HFFc6 (cell line): ENCODE measurements at regions not wholly inside any gene's neighbourhood (a gene's known extent, or its start where the extent isn't known, plus 50 kb on each side); places are given as distances from the start of the nearest gene placed in this dataset.

Experiments used
- DNase-seq: peaks from one replicate; pipeline ENCODE4 v3.0.0-alpha.2; 2018
- H3K27ac Mint-ChIP-seq: 2 replicates; pipeline ENCODE4 v1.8.0; 2020; ENCODE audit warnings: mild to moderate bottlenecking, mixed read lengths
- H3K27me3 Mint-ChIP-seq: 2 replicates; pipeline ENCODE4 v1.8.0; 2021; ENCODE audit warnings: mild to moderate bottlenecking, moderate library complexity, mixed read lengths; ENCODE audit not compliant: insufficient read depth
- H3K36me3 Mint-ChIP-seq: 2 replicates; pipeline ENCODE4 v1.8.0; 2021; ENCODE audit warnings: low read depth, mixed read lengths
- H3K4me1 Mint-ChIP-seq: 2 replicates; pipeline ENCODE4 v1.8.0; 2020; ENCODE audit warnings: low read depth, mixed read lengths
- H3K4me3 Mint-ChIP-seq: 2 replicates; pipeline ENCODE4 v1.8.0; 2020; ENCODE audit warnings: mild to moderate bottlenecking, moderate library complexity, mixed read lengths
- H3K9me3 Mint-ChIP-seq: 2 replicates; pipeline ENCODE4 v1.8.0; 2020; ENCODE audit warnings: mild to moderate bottlenecking, mixed read lengths
- TF ChIP-seq, protein P1 (sequence below): fragments of 200-600 bp; sonication (generic); IDR thresholded peaks from 2 replicates; pipeline ENCODE4 v1.5.0; 2021; ENCODE audit warnings: antibody characterized with exemption, mild to moderate bottlenecking

DNA sequence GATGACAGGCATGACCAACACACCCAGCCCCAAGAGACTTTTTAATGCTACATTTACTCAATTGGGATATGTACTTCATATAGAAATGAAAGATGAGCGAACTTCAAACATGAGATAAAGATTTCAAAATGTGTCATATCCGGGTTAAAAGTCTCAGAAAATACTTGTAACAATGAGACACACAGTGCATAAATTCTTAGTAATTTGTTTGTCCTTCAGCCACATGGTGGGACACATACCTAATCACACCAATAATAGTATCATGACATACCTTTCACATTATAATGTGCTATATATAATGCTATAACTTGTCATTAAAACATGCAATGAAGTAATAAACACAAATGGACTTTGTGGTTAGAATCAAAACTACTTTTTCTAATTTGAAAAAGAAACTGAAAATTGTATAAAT is 204.7 kb upstream of the RFX3 start:
- Mint-ChIP-seq H3K27ac (no peak overlapping the region), H3K4me3 (no peak overlapping the region), H3K9me3 (no peaks in the 10 kb centered on the region), H3K36me3 (0 out of 2 replicates have a peak, but pooled peaks cover 4% of the 10 kb centered on the region), H3K4me1 (peaks cover 31% of the 10 kb centered on the region), H3K27me3 (no peaks in the 10 kb centered on the region)
- TF ChIP-seq, protein P1, sequence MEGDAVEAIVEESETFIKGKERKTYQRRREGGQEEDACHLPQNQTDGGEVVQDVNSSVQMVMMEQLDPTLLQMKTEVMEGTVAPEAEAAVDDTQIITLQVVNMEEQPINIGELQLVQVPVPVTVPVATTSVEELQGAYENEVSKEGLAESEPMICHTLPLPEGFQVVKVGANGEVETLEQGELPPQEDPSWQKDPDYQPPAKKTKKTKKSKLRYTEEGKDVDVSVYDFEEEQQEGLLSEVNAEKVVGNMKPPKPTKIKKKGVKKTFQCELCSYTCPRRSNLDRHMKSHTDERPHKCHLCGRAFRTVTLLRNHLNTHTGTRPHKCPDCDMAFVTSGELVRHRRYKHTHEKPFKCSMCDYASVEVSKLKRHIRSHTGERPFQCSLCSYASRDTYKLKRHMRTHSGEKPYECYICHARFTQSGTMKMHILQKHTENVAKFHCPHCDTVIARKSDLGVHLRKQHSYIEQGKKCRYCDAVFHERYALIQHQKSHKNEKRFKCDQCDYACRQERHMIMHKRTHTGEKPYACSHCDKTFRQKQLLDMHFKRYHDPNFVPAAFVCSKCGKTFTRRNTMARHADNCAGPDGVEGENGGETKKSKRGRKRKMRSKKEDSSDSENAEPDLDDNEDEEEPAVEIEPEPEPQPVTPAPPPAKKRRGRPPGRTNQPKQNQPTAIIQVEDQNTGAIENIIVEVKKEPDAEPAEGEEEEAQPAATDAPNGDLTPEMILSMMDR = no peak
- no peak for DNase-seq

GRCh38 chr9:3721096-3721495 is 195.3 kb upstream of the RFX3 start:
- H3K36me3 Mint-ChIP-seq = no peaks in the 10 kb centered on the region
- H3K4me1 Mint-ChIP-seq = no peaks in the 10 kb centered on the region
- peaks cover 7% of the 10 kb centered on the region; the same call in 1 of the 2 replicates for H3K27me3 Mint-ChIP-seq
- H3K9me3 Mint-ChIP-seq = no peaks in the 10 kb centered on the region
- H3K27ac Mint-ChIP-seq = no peak overlapping the region
- no peak overlapping the region for H3K4me3 Mint-ChIP-seq
- DNase-seq = no peak
- TF ChIP-seq, protein P1 = no peak

DNA sequence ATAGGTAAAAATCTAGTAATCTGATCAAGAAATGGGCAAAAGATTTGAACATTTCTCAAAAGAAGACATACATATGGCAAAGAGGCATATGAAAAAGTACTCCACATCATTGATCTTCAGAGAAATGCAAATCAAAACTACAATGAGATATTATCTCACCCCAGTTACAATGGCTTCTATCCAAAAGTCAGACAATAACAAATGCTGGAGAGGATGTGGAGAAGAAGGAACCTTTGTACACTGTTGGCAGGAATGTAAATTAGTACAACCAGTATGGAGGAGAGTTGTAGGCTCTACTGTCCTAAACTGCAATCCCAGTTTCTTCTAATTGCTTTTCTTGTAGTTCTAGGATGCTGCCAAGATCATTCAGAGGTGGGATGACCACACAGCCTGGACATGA is 193.5 kb upstream of the RFX3 start:
- Mint-ChIP-seq H3K27me3 (peaks cover 7% of the 10 kb centered on the region; the same call in 1 of the 2 replicates), H3K9me3 (no peaks in the 10 kb centered on the region), H3K36me3 (no peaks in the 10 kb centered on the region), H3K4me1 (no peaks in the 10 kb centered on the region), H3K27ac (no peak overlapping the region), H3K4me3 (no peak overlapping the region)
- TF ChIP-seq, protein P1 = no peak
- DNase-seq = no peak

DNA sequence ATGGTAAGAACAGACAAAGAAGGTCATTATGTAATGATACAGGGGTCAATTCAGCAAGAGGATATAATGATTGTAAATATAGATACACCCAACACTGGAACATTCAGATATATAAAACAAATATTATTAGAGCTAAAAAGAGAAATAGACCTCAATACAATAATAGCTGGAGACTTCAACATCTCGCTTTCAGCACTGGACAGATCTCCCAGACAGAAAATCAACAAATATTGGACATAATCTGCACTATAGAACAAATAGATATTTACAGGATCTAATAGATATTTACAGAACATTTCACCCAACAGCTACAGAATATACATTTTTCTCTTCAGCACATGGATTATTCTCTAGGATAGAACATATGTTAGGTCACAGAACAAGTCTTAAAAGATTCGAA is 190.6 kb upstream of the RFX3 start:
- TF ChIP-seq, protein P1 = no peak
- Mint-ChIP-seq H3K36me3 (no peaks in the 10 kb centered on the region), H3K27ac (no peak overlapping the region), H3K4me1 (no peaks in the 10 kb centered on the region), H3K4me3 (no peak overlapping the region), H3K9me3 (no peaks in the 10 kb centered on the region), H3K27me3 (peaks cover 3% of the 10 kb centered on the region; the same call in 1 of the 2 replicates)
- DNase-seq = no peak

GRCh38 chr9:3708751-3709150 is 182.9 kb upstream of the RFX3 start:
- no peak overlapping the region for H3K4me3 Mint-ChIP-seq
- no peaks in the 10 kb centered on the region for H3K4me1 Mint-ChIP-seq
- no peak overlapping the region for H3K27ac Mint-ChIP-seq
- TF ChIP-seq, protein P1 = no peak
- H3K27me3 Mint-ChIP-seq = no peaks in the 10 kb centered on the region; the same call in none of the 2 replicates
- no peak for DNase-seq
- no peaks in the 10 kb centered on the region for H3K36me3 Mint-ChIP-seq
- no peaks in the 10 kb centered on the region for H3K9me3 Mint-ChIP-seq

- Mint-ChIP-seq H3K27ac (no peak overlapping the region), H3K36me3 (no peaks in the 10 kb centered on the region), H3K9me3 (no peaks in the 10 kb centered on the region), H3K4me1 (no peaks in the 10 kb centered on the region), H3K27me3 (peaks cover 3% of the 10 kb centered on the region), H3K4me3 (no peak overlapping the region)
- no peak for DNase-seq
- TF ChIP-seq, protein P1 = no peak
Measured at GRCh38 chr9:3704890-3705289, 179.1 kb upstream of the RFX3 start.
